OCI-LY1 (cell line): ENCODE measurements at regions not wholly inside any gene's neighbourhood (a gene's known extent, or its start where the extent isn't known, plus 50 kb on each side); places are given as distances from the start of the nearest gene placed in this dataset.

ENCODE experiments used
- CTCF ChIP-seq: fragments of 200-600 bp; sonication (generic), shearing (Covaris generic); IDR thresholded peaks from 2 replicates; pipeline ENCODE4 v1.5.1; 2017; ENCODE audit warnings: mild to moderate bottlenecking, antibody characterized with exemption, low read length, moderate library complexity, mixed read lengths
- EZH2 ChIP-seq: fragments of 200-600 bp; sonication (generic), shearing (Covaris generic); IDR thresholded peaks from 2 replicates; pipeline ENCODE4 v1.8.0; 2017; ENCODE audit warnings: borderline replicate concordance, mixed run types, mild to moderate bottlenecking, antibody characterized with exemption, low read length, moderate library complexity, mixed read lengths

GRCh38 chr1:239682960-239683359 lies 296.6 kb downstream of the CHRM3 start:
- TF ChIP-seq CTCF (no peak), EZH2 (no peak)
